T-helper 1 cell treated with Interleukin-12 subunit alpha and Interleukin-12 subunit beta and Interleukin-4 antibody, amounts not matched to agents 30 ng/mL and 1 ng/mL, for 36 hours (primary cell): ENCODE measurements at regions not wholly inside any gene's neighbourhood (a gene's known extent, or its start where the extent isn't known, plus 50 kb on each side); places are given as distances from the start of the nearest gene placed in this dataset.
"Not testable (repeated sequence)": the region's sequence is repeated elsewhere in the genome, so short reads cannot be mapped to it uniquely, and the experiment has no call there.

Experiments
- intact Hi-C: fragments of 100-400 bp; cut with micrococcal nuclease; formaldehyde crosslinking; loops from one replicate; pipeline ENCODE4 v1.15.1; 2024

DNA sequence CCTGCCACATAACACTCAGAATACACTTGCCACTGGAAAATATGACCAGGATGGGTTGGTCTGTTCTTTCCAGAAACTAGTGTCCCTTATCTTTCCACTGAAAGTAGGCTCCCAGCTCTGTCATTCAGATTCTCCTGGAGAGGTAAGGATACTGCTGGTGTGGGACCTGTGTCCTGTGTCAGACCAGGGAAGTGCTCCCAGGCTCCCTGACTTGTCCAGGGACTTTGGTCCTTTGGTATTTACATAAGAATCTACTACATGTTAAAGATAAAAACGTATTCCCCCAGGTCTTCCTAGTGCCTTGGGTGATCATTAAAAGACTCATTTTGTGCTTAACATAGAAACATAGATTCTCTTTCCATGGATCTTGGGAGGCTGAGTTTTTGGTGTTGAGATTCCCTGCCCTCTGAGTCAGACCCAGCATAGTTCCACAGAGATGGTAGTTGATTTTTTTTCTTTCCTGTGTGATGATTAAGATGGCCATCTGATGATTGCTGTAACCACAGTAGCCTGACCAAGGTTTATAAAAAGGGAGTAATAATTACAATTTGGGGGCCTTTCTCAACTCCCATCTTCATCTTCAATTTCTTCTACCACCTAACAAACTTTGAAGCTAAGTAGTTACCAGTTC lies 159.8 kb upstream of the JADE1 start:
- intact Hi-C loops: loop anchor here (2.0 kb wide), 1 partner anchor 109 kb away; no protein-coding TSS in a partner anchor

- intact Hi-C loops: loop anchor here (2.0 kb wide), 1 partner anchor 110 kb away; no protein-coding TSS in a partner anchor
Measured at GRCh38 chr4:128649161-128649560, 160.3 kb upstream of the JADE1 start.

DNA sequence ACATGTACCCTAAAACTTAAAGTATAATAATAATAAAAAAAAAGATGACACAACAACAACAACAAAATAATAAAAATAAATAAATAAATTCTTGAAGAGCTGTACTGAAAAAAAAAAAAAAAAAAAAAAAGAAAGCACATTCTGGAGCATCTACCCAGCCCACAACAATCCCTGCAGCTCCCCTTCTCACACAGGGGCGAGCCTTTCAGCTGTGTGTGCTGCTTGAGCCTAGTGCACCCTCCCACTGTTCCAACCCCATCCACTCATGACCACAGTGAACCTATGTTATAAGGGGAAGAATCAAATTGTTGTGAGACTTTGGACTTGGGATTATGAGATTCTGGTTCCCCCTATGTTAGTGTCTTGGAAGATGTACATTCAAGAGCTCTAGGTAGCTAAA lies 161.5 kb upstream of the JADE1 start:
- intact Hi-C loops: loop anchor here (2.0 kb wide), 1 partner anchor 111 kb away; no protein-coding TSS in a partner anchor

DNA sequence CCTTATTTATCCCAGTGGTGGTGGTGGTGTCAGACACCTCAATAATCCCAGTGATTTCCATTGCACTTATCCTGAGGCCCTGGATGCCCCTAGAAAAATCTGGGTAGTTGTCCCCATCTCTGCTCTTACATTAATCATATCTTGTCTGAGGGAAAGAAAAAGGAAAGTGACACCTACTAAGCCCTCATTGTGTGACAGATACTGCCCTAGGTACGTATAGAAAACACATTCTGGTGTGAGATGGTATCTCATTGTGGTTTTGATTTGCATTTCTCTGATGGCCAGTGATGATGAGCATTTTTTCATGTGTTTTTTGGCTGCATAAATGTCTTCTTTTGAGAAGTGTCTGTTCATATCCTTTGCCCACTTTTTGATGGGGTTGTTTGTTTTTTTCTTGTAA lies 162.6 kb upstream of the JADE1 start:
- intact Hi-C loops: not testable (repeated sequence)

DNA sequence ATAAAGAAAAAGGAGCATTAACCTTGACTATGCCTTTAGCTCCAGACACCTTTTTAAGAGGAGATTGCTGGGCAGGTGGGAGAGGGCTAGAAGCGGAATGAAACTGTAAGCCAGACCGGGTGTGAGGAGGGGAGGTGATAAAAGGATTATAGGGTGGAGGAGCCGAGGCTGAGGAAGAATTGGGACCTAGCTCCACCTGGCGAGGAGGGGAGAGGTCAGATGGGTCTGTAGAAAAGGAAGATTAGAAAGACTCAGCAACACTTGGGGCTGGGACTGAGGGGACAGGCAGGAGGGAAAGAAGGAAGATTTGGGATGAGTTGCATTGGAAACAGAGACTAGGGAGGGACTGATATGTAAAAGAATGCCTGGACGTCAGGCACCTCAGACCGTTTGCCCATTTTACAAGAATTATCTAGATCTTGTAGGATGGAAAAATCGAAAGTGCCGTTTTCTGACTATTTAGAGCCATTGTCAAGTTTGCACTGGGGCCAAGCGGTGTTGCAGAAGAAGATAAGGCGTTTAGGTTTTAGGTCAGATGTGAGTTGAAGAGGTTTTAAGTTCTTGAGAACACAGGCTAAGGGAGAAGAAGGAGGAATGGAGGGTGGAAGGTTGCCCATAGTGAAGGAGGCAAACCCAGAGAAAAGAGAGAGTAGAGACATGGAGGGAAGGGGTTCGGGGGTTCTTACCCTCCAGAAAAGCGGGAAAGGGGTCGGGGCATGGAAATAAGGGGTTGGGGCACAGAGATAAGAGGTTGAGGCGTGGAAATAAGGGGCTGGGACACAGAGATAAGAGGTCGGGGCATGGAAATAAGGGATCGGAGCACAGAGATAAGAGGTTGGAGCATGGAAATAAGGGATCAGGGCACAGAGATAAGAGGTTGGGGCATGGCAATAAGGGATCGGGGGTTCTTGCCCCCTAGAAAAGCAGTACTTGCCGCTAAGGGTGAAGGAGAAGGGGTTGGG lies 164.5 kb upstream of the JADE1 start:
- intact Hi-C loops: not testable (repeated sequence)

GRCh38 chr4:128644107-128644506 lies 165.4 kb upstream of the JADE1 start:
- intact Hi-C loops: not testable (repeated sequence)

- intact Hi-C loops: not testable (repeated sequence)
Measured at GRCh38 chr4:128641566-128641965, 167.9 kb upstream of the JADE1 start.

GRCh38 chr4:128639541-128640270 lies 169.8 kb upstream of the JADE1 start:
- intact Hi-C loops: no loop called here

- intact Hi-C loops: no loop called here
Measured at GRCh38 chr4:128636906-128637305, 172.6 kb upstream of the JADE1 start.

DNA sequence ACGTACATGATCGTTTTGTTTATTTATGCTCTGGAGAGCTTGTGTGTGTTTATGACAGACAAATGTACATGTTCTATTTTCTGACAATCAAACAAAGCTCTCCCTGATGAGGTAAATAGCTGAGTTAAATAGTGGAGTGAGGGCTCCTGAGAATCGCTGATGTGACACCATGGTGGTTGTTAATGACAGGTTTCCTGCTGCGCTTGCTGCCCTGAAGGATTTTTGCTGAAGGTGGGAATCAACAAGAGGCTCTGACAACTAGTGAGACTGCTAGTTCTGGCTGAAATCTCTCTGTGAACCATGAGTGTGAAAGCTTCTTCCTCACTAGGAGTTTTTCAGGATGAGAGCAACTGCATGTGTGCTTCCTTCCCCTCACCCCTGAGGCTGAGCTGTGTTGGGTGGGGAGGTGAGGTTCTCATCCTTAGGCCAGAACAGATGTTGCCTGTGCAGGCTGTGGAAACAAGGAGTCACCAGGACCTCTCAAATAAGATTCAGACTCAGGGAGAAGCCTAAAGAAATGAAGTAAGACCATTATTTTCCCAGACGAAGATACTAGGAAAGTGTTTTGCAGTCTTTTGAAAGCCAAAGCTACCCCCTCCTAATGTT lies 173.4 kb upstream of the JADE1 start:
- intact Hi-C loops: no loop called here

- intact Hi-C loops: no loop called here
Measured at GRCh38 chr4:128635141-128635954, 174.2 kb upstream of the JADE1 start.

GRCh38 chr4:128633067-128633466 lies 176.4 kb upstream of the JADE1 start:
- intact Hi-C loops: no loop called here

DNA sequence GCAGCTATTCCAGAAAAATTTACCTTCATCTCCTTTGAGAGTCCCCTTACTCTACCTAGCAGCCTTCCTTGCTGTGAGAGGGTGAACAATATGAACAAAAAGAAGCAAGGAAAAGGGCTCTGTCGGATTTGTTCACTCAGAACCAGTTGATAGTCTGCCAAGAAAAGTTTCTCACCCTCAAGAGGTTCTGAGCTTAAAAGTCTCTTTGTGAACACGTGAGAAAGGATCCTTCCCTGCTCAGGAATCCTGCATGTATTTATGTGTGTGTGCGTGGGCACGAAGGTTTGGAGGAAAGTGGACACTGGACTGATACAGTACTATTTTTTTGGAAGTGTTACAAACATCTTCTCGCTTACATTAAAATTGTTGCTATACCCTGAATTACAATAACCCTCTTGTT lies 178.6 kb upstream of the JADE1 start:
- intact Hi-C loops: no loop called here

DNA sequence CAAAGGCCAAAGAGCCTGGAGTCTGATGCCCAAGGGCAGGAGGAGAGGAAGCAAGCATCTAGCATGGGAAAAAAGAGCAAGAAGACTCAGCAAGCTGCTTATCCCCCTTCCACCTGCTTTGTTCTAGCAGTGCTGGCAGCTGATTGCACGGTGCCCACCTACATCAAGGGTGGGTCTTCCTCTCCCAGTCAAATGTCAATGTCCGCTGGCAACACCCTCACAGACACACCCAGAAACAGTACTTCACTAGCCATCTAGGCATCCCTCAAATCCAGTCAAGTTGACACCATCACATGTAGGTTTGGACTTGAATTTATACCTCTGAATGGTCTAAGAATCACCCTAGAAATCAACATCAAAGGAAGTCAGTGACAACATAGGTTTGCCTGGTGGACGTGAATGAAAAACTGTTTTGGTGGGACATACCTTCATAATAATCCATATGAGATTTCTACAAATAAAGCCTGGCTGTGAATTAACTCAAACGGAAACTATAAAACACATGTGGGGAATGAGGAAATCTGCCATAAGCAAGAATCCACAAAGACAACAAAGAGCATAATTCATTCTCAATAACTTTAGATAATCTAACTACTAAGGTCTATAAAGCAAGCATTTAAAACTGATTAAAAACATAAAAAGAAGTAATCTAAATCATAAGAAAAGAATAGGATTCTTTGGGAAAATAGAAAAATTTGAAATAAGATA lies 185.8 kb upstream of the JADE1 start:
- intact Hi-C loops: no loop called here

- intact Hi-C loops: not testable (repeated sequence)
Measured at GRCh38 chr4:128620279-128620965, 189.1 kb upstream of the JADE1 start.

DNA sequence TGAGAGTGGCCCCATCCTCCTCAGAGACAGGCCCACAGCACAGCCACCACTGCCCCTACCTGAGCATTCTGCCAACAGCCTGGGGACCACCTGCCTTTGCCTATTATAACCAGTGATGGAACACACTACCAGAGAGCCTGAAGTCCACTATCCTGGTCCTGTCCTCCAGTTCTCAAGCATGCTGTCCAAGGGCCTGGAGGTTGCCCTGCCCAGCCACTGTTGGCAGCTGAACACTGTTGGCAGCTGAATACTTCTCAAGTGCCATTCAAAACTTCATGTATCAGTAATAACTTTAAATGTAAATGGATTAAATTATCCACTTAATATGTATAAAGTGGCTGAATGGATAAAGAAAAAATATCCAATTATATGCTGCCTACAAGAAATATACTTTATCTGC lies 194.3 kb upstream of the JADE1 start:
- intact Hi-C loops: no loop called here

- intact Hi-C loops: no loop called here
Measured at GRCh38 chr4:128608006-128608405, 201.5 kb upstream of the JADE1 start.

- intact Hi-C loops: no loop called here
Measured at GRCh38 chr4:128606173-128606572, 203.3 kb upstream of the JADE1 start.

DNA sequence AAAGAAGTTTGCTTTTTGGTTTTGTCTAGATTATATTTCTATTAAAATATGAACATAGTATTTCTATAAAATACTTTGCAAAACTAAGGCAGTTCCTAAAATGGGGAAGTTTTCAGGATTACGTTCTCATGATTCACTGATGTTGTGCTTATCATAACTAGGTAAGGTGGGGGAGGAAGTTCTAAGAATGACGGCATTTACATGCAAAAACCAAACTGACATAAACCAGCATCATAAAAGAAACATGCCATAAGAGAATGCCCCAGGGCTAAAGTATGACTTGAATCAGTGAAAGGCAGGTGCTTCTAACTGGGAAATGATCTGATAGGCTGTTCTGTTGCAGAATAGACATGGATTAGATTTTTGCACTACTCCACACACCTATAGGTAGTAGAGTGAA lies 204.7 kb upstream of the JADE1 start:
- intact Hi-C loops: no loop called here
